ENCODE measurements at regions not wholly inside any gene's neighbourhood (a gene's known extent, or its start where the extent isn't known, plus 50 kb on each side); places are given as distances from the start of the nearest gene placed in this dataset.

GRCh38 chr16:86012221-86012620 lies 113.3 kb downstream of the IRF8 start:
- TF ChIP-seq EZH2 (IDR thresholded peaks at IDR 0.05; ENCODE audit: borderline replicate concordance, control insufficient read depth, low read depth, low read length) (no peak), RAD21 (IDR thresholded peaks at IDR 0.05; ENCODE audit: insufficient read depth, low read depth, low read length) (no peak)

All from GM12878 (cell line).